COLO829 (cell line): ENCODE measurements at regions not wholly inside any gene's neighbourhood (a gene's known extent, or its start where the extent isn't known, plus 50 kb on each side); places are given as distances from the start of the nearest gene placed in this dataset.

Source experiments
- DNase-seq: peaks from one replicate; pipeline ENCODE4 v3.0.0; 2012; ENCODE audit warnings: low spot score

DNA sequence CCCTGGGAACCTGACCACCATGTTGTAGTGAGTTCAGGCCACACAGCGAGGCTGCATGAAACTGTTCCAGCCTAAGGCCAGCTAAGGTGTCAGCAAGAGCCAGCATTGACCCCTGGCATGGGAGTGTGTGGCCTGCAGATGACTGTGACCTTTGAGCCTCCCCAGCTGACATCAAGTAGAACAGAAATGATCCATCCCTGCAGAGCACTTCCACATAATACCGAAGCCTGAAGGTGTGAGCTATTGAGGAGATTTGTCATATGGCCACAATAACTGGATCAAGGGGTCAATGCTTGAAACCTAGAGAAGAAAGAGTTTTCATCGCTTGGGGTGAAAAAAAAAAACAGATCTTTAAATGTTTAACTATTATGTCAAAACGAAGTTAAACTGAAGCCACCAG, 207.3 kb upstream of the SOX11 start:
- DNase-seq = no peak

DNA sequence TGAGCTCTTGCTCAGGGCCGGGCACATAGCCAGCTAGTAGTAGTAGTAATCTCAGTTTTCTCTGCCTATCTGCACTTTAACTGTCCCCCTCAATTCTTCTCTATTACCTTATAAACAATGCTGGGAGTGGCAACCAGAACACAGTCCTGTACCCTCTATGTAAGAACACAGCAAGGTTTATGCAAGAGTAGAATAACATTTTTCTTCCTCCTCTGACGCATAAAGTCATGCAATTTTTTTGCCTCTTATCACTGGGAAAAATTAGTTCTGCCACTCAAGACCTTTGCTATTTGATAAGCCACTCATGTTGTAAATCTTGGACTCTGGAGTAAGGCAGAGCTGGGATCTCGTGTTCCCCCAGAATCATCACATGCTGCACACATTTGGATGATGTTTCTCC, 200.7 kb upstream of the SOX11 start:
- DNase-seq = no peak

DNA sequence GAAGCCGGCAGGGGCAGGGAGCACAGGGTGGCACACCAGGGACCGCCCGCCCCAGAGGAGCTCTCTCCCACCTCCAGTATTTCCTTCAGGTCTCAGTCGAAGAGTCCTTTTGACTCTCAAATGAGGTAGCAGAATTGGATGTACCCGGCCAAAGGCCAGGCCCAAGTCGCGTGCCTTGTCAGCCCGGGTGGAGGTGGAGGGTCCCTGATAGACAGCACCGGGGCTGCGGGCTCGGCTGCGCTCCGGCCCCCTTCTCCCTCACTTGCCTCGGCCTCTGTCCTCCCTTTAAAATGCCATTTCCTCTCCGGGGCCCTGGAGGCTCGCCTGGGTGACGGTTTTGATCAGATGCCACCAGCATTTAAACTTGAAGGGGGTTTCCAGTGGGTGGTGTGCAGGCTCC, 198.9 kb upstream of the SOX11 start:
- DNase-seq = no peak

DNA sequence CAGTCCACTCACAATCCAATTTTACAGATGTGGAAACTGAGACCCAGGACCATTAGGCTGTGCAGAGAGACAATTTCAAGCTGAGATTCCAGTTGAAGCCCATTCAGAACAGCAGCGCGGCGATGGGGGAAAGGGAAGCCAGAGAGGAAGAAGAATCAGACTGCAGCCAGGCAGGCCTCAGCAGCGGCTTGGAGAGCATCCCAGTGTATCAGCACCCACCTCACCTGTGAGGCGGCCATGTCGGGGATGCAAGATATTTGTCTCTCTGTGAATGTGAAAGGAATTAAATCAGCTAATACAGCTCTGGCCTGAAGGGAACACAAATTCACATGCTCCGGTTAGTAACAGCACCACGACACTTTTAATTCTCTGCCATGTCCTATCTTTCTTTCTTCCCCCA, 198.0 kb upstream of the SOX11 start:
- no peak for DNase-seq

DNA sequence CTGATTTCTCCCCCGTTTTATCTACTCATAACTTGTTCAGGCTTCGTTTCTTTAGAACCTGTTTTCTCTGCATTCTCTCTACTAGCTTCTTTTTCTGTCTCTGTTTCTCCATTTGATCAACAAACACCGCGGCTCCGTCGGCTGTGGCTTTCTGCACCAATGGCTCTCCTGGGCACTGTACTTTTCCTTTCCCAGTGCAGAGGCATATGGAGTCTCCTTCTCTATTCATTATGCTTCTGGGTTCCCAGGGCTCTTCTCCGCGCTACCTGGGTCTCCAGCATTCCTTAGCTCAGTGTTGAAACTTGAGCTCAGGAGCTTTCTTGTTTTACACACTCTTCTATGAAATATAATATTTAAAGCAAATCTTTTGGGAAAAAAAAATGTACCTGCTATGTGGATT, 196.6 kb upstream of the SOX11 start:
- DNase-seq = no peak

DNA sequence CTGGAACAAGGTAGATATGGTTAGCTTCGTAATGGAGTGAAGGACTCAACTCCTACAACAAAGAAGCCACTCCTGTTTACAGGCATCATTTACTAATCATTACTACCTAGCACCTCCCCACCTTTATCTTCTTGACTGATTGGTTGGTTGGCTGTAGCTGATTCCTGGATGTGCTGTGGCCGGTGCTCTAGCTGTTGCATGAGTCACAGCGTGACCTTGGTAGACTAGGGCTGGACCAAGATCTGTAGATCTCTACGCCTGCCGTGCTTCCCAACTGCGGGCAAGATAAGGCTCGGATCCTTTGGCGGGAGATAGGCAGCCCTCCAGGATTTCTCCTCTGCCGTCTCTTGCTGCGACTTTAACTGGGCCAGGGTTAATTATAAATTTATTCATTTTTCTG, 194.3 kb upstream of the SOX11 start:
- no peak for DNase-seq

DNA sequence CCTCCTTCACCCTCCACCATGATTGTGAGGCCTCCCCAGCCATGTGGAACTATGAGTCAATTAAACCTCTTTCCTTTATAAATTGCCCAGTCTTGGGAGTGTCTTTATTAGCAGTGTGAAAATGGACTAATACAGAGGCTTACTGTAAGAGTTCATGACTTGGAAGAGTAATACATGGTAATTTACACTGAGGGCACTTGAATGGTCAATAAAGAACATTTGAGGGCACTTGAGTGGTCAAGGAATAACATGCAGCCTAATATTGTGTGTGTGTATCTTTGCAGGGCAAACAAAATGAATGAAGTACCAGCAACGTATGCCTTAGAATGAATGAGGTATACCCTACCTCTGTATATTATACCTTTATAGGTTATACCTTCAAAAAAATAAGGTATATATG, 190.4 kb upstream of the SOX11 start:
- no peak for DNase-seq

DNA sequence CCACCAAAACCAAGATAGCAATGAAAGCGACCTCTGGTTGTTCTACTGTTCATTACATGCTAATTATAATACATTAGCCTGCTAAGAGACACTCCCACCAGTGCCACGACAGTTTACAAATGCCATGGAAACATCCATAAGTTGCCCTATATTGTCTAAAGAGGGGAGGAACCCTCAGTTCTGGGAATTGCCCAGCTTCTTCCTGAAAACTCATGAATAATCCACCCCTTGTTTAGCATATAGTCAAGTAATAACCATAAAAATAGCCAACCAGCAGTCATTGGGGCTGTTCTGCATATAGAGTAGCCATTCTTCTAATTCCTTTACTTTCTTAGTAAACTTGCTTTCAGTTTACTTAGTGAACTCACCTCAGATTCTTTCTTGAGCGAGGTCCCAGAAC, 189.8 kb upstream of the SOX11 start:
- DNase-seq = no peak

DNA sequence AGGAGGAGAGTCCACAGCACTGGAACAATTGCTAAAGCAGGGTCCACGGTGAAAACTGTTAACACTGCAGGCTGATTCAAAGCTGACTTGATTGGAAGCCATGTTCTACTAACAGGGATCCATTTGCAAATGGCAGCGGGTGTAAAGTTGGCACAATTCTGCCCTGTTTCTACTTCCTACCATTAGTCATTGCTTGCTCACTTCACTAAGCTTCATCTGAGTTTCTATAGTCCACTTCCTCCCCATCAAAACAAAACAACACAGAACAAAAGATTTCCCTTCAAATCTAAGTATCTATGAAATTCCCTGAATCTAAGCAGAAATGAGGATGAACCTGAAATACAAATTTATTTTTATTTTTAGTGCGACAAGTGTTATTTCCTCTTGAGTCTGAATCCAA, 187.4 kb upstream of the SOX11 start:
- no peak for DNase-seq

DNA sequence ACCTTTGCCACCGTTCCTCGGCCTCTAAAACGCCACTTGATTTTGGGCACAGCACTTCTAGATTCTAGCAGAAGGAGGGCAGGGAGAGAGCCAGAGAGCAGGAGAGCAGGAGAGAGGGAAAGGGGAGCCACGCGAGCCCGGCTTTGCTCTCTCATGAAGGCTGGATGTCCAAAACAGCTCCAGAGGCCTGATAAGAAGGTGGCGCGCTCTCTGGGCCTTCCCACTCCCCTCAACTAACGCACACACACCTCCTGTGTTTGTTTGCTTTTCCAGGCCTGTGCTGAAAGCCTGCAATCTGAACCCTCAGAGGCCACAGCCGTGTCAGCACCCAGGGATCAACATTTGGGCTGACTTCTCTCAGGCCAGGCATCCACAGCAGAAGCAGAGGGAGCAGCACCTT, 184.8 kb upstream of the SOX11 start:
- DNase-seq = no peak

DNA sequence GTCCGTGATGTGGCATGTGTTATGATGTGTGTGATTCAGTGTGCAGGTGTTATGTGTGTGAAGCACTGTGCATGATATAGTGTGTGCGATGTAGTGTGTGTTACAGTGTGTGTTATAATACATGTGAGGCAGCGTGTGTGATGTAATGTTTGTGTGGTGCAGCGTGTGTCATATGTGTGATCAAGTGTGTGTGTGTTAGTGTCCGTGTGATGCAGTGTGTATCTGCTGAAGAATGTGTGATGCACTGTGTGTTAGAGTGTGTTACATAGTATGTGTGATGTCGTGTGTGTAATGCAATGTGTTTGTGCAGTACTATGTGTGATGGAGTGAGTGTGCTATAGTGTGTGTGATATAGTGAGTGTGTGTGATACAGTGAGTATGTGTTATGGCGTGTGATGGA, 182.8 kb upstream of the SOX11 start:
- DNase-seq = no peak

DNA sequence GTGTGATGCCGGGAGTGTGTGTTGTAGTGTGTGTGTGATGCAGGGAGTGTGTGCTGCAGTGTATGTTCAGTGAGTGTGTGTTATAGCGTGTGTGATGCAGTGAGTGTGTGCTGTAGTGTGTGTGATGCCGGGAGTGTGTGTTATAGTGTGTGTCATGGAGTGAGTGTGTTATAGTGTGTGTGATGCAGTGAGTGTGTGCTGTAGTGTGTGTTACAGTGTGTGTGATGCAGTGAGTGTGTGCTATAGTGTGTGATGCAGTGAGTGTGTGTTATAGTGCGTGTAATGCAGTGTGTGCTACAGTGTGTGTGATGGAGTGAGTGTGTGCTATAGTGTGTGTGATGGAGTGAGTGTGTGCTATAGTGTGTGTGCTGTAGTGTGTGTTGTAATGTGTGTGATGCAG, 182.1 kb upstream of the SOX11 start:
- DNase-seq = no peak

DNA sequence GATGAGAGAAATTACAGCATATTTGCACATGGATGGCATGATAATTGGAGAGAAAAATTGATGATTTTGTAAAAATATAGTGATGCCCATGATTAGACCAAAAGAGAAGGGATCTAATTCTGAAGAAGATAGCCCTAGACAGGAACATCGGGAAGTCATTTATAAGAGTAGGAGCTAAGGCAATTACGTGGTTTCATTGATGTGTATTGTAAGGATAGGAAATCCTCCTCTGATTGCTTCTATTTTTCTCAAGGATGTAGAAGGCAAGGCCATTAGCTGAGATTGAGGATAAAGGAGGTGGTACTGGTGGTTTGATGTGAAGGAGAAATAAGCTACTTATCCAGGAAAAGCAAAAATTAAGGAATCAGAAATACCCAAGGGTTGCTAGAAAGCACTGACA, 176.5 kb upstream of the SOX11 start:
- DNase-seq = no peak

DNA sequence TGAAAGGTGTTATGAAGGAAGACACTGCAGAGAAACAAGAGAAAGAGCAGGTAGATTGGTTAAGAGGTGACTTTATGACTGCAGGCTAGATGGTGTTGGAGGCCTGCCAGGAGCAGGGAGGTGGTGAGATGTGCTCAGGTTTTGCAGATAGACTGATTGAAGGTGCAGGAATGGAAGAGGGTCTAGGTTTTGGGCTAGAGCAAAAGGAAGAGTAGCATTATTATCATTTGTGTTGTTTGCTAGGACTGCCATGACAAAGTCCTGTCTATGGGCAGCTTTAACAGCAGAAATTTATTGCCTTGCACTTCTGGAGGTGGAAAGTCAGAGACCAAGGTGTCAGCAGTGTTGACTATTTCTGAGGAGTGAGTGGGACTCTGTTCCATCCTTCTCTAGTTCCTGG, 172.9 kb upstream of the SOX11 start:
- DNase-seq = no peak

DNA sequence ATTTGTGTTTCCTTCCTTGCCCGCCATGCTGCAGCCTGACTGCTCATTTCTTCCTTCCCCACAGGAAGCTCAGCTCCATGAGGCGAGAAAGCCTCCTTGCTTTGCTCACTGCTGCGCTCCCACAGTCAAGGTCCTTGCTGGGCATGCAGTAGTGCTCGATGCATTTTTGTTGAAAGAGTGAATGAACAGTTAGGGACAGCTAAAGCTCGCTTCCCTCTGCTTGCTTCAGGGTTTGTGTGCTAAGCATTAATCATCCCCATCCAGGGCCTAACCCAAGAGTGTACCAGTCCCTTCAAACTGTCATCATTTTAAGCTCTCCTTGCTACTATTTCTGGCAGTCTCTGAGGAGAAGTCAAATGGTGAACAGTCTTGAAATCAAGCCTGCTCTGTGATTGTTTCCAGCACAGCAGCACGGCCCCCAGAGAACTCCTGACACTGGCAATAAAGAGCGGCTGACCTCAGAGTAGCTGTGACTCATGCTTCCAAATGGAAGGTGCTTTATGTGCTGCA, 171.7 kb upstream of the SOX11 start:
- DNase-seq = peak; percentile 90

DNA sequence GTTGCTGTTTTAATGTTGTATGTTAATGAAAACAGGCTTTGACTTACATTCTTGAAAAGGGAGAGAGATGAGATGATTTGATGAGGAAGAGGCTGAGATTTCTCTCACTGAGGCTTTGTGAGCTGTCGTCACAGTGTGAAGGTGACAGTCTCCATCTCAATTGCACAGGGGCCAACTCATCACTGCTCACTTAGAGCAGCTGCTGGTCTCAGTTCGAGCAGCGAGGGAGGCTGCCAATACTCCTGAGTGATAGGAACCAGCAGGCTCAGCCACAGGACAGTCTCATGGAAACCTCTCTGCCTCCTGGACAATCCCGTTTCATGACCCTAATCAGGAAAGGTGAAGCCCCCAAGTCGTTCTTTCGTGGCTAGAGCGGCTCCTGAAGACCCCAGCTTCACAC, 170.7 kb upstream of the SOX11 start:
- DNase-seq = no peak

DNA sequence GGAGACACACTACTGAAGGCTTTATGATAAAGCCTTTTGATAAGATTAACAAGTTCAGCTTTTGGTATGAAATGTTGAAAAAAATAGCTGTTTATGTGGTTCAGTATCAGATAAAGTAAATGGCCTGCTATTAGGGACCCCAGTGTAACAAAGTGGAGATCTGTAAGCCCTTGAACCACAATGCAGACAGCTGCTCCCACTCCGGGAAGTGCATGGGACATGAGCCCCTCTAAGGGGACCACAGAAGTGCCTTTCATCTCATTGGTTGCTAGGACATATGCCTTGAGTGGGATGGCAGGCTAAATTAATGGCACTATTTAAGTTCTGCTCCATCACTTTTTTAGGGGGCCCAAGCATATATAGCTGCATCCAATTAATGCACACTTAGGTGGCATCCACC, 167.6 kb upstream of the SOX11 start:
- DNase-seq = no peak

DNA sequence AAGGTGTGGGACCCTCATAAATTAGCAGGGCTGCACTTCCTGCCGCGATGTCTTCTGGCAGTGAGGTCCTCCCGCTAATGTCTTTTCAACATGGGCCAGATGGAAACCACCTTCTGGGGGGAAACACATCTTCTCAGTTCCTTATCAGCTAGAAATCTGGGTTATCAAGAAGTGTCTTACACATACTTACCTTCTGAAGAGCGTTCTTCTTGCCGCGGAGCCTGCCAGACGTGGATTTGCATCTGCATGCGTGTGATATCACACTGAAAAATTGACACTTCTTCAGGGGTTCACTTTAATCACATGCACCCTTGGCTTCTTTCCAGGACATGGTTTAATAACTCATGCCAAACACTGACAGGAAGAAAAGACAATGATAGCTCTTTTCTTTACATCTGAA, 163.5 kb upstream of the SOX11 start:
- DNase-seq = no peak

DNA sequence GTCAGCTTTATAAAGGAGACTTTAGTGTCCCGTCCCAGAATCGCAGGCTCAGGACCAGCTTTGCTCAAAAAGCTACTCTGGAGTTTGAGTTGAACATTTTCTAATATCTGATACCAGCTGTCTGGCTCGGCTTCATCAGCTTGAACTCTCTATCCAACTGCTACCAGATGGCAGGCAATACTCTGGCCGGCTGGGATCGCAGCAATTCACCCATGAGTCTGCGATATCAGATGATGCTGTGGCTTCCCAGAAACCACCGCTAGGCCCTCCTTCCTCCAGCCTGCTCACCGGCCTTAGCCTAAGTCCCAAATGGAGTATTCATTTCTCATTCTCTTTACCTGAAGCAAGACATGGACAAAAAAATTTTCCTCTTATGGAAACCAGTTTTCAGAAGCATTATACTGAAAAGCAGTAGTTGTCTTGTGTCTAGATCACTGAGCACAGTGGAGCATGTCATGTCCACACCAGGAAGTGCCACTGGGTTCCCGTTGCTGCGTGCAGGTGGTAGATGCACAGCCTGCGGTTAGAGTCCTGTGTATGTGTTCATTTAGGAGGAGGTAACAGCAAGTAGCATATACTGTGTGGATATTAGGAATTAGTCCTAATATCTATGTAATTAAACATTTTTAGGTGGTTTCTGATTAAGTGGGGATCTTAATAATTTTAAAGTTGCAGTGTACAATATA, 162.0 kb upstream of the SOX11 start:
- no peak for DNase-seq

DNA sequence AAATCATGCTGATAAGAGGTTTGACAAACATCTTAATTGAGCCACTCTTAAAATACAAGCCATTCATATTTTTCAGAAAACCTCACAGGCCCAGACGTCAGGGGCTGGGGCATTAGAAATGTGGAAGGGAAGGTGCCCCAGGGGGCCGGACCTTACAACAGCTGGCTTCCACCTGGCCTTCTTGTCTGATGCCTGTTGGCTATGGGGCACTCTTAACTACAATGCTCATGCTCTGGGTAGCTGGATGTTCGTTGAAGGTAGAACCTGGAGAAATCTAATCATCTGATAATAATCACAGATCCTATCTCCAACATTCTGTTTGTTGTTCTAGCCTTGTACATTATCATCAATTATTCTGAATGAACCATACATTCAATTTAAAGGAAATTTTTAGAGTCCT, 156.9 kb upstream of the SOX11 start:
- DNase-seq = no peak

DNA sequence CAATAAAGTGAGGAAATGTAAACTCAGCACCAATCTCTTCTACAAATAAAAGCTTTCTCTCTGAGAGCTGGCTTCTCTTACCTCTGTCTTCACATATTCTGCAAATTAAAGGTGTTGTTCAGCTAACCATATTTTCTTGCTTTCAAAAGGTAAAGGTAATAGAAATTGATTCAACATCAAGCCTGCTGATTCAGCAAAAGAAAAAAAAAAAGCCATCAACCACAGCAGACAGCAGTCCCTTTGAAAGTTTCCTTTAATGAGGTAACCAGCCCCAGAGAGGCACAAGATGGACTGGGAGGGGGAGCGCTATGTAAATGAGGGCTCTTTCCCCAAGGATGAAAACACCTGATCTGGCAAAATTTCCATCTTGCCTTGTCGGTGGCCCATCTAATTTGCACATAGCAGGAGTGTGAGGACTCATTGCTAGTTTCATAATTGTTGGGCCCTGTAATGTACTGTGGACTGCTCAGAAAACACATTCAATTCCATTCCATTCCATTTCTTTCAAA, 154.9 kb upstream of the SOX11 start:
- no peak for DNase-seq

DNA sequence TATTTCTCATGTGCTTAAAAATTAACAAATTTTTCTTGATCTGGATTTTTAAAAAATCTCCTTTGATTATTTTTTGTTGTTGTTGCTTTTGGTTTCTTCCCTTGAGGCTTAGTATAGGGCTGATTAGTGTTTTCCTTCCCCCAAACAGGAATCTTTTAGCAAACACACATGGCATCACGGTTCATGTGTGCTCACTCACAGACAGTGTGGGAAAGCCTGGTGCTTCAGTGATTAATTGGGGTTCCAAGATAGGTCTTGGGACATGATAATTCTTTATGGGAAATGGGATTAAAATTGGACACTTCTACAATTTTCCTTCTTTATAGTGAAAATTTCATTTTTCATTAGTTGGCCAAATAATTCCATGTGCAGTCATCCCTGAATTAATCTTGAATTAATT, 153.9 kb upstream of the SOX11 start:
- no peak for DNase-seq

DNA sequence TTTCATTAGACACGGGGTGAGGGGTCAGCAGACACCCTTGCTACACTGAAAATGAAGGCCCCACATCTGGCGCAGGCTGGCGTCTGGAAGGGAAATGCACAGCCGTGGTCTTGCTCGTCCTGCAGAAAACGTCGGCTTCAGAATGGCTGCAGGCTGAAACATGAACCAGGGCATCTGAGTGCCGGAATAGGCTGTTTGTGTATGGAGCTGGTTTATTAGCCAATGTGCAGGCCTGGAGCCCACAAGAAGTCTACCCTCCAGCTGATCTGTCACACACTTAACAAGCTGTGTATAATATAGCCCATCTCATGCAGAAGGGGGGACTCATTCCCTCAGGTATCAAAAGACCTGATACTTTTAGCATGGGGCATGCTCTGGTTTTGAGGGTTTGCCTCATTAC, 153.4 kb upstream of the SOX11 start:
- no peak for DNase-seq
